ENCODE measurements at regions not wholly inside any gene's neighbourhood (a gene's known extent, or its start where the extent isn't known, plus 50 kb on each side); places are given as distances from the start of the nearest gene placed in this dataset.

GRCh38 chr6:139695361-139695760 is 320.9 kb upstream of the CITED2 start:
- Histone ChIP-seq H3K79me2 (ENCODE audit: insufficient read depth) (no peaks in the 10 kb centered on the region), H3K9me3 (ENCODE audit: low read depth) (no peaks in the 10 kb centered on the region), H3K9ac (no peak overlapping the region), H3K4me2 (ENCODE audit: unreplicated experiment) (no peak overlapping the region), H3K36me3 (ENCODE audit: low read depth) (no peaks in the 10 kb centered on the region), H3K4me1 (ENCODE audit: insufficient read depth) (peaks cover 14% of the 10 kb centered on the region), H3K4me3 (no peak overlapping the region), H4K20me1 (ENCODE audit: insufficient read depth) (no peaks in the 10 kb centered on the region), H3K27ac (no peak overlapping the region), H3K27me3 (replicated peaks; ENCODE audit: insufficient read depth) (no peaks in the 10 kb centered on the region), H3F3A (ENCODE audit: insufficient read depth) (peaks cover 13% of the 10 kb centered on the region), H2AFZ (0 out of 2 replicates have a peak overlapping the region, but pooled peaks have one; percentile 0), H3K9me2 (ENCODE audit: insufficient read depth) (no peaks in the 10 kb centered on the region)
- TF ChIP-seq EZH2phosphoT487 (IDR thresholded peaks at IDR 0.05; ENCODE audit: insufficient read depth, low read depth) (no peak), EZH2 (IDR thresholded peaks at IDR 0.05; ENCODE audit: insufficient read depth, poor library complexity, severe bottlenecking) (no peak)
- no peak for DNase-seq
- WGBS, 2 experiments (ENCODE audit: low coverage in 1 of 2, low lambda C conversion rate in 2 of 2, missing lambda C conversion rate in 2 of 2), result 94 to 100% methylated on average over 1 of the region's 1 CpG
- in situ Hi-C loops (cut with MboI), result no loop called here

- Histone ChIP-seq H3K9ac (no peak overlapping the region), H3K79me2 (ENCODE audit: insufficient read depth) (no peaks in the 10 kb centered on the region), H3K9me3 (ENCODE audit: low read depth) (no peaks in the 10 kb centered on the region), H2AFZ (no peak overlapping the region), H3K36me3 (ENCODE audit: low read depth) (no peaks in the 10 kb centered on the region), H3K27ac (no peak overlapping the region), H3K4me2 (ENCODE audit: unreplicated experiment) (no peak overlapping the region), H3F3A (ENCODE audit: insufficient read depth) (peaks cover 2% of the 10 kb centered on the region; the same call in 1 of the 2 replicates), H3K4me3 (no peak overlapping the region), H3K4me1 (ENCODE audit: insufficient read depth) (peaks cover 3% of the 10 kb centered on the region), H3K9me2 (ENCODE audit: insufficient read depth) (no peaks in the 10 kb centered on the region), H4K20me1 (ENCODE audit: insufficient read depth) (no peaks in the 10 kb centered on the region), H3K27me3 (replicated peaks; ENCODE audit: insufficient read depth) (no peaks in the 10 kb centered on the region)
- in situ Hi-C loops (cut with MboI), result no loop called here
- WGBS, 2 experiments (ENCODE audit: low coverage in 1 of 2, low lambda C conversion rate in 2 of 2, missing lambda C conversion rate in 2 of 2), result 86 to 94% methylated on average over 1 of the region's 1 CpG
- no peak for TF ChIP-seq EZH2 (IDR thresholded peaks at IDR 0.05; ENCODE audit: insufficient read depth, poor library complexity, severe bottlenecking)
- no peak for TF ChIP-seq EZH2phosphoT487 (IDR thresholded peaks at IDR 0.05; ENCODE audit: insufficient read depth, low read depth)
- DNase-seq, result no peak
Observed at GRCh38 chr6:139693735-139694134, 319.3 kb upstream of the CITED2 start.

GRCh38 chr6:139690007-139690406 is 315.6 kb upstream of the CITED2 start:
- Histone ChIP-seq H3K27me3 (replicated peaks; ENCODE audit: insufficient read depth) (no peaks in the 10 kb centered on the region), H3K27ac (no peak overlapping the region), H3K9ac (no peak overlapping the region), H3K79me2 (ENCODE audit: insufficient read depth) (no peaks in the 10 kb centered on the region), H3K4me3 (no peak overlapping the region), H3K9me2 (ENCODE audit: insufficient read depth) (no peaks in the 10 kb centered on the region), H3F3A (ENCODE audit: insufficient read depth) (no peaks in the 10 kb centered on the region), H3K4me1 (ENCODE audit: insufficient read depth) (peaks cover 6% of the 10 kb centered on the region; the same call in 1 of the 2 replicates), H3K4me2 (ENCODE audit: unreplicated experiment) (no peak overlapping the region), H2AFZ (no peak overlapping the region), H3K9me3 (ENCODE audit: low read depth) (no peaks in the 10 kb centered on the region), H3K36me3 (ENCODE audit: low read depth) (no peaks in the 10 kb centered on the region), H4K20me1 (ENCODE audit: insufficient read depth) (no peaks in the 10 kb centered on the region)
- WGBS, 2 experiments (ENCODE audit: low coverage in 1 of 2, low lambda C conversion rate in 2 of 2, missing lambda C conversion rate in 2 of 2), result 100% methylated on average over 1 of the region's 1 CpG
- TF ChIP-seq EZH2phosphoT487 (IDR thresholded peaks at IDR 0.05; ENCODE audit: insufficient read depth, low read depth), result no peak
- no peak for TF ChIP-seq EZH2 (IDR thresholded peaks at IDR 0.05; ENCODE audit: insufficient read depth, poor library complexity, severe bottlenecking)
- in situ Hi-C loops (cut with MboI), result no loop called here
- no peak for DNase-seq

GRCh38 chr6:139687055-139687454 is 312.6 kb upstream of the CITED2 start:
- Histone ChIP-seq H3K79me2 (ENCODE audit: insufficient read depth) (no peaks in the 10 kb centered on the region), H3K9me3 (ENCODE audit: low read depth) (no peaks in the 10 kb centered on the region), H3K4me2 (ENCODE audit: unreplicated experiment) (no peak overlapping the region), H3K36me3 (ENCODE audit: low read depth) (no peaks in the 10 kb centered on the region), H3F3A (ENCODE audit: insufficient read depth) (no peaks in the 10 kb centered on the region), H3K27me3 (replicated peaks; ENCODE audit: insufficient read depth) (no peaks in the 10 kb centered on the region), H3K4me1 (ENCODE audit: insufficient read depth) (peaks cover 6% of the 10 kb centered on the region; the same call in 1 of the 2 replicates), H2AFZ (no peak overlapping the region), H3K4me3 (no peak overlapping the region), H4K20me1 (ENCODE audit: insufficient read depth) (no peaks in the 10 kb centered on the region), H3K9me2 (ENCODE audit: insufficient read depth) (no peaks in the 10 kb centered on the region), H3K27ac (no peak overlapping the region), H3K9ac (no peak overlapping the region)
- no peak for DNase-seq
- 71 to 78% methylated on average over 2 of the region's 2 CpGs for WGBS, 2 experiments (ENCODE audit: low coverage in 1 of 2, low lambda C conversion rate in 2 of 2, missing lambda C conversion rate in 2 of 2)
- TF ChIP-seq EZH2phosphoT487 (IDR thresholded peaks at IDR 0.05; ENCODE audit: insufficient read depth, low read depth), result no peak
- TF ChIP-seq EZH2 (IDR thresholded peaks at IDR 0.05; ENCODE audit: insufficient read depth, poor library complexity, severe bottlenecking), result no peak
- in situ Hi-C loops (cut with MboI), result no loop called here

- Histone ChIP-seq H4K20me1 (ENCODE audit: insufficient read depth) (no peaks in the 10 kb centered on the region), H2AFZ (no peak overlapping the region), H3K4me1 (ENCODE audit: insufficient read depth) (peaks cover 6% of the 10 kb centered on the region; the same call in 1 of the 2 replicates), H3K27ac (no peak overlapping the region), H3K9me3 (ENCODE audit: low read depth) (no peaks in the 10 kb centered on the region), H3K27me3 (replicated peaks; ENCODE audit: insufficient read depth) (no peaks in the 10 kb centered on the region), H3K79me2 (ENCODE audit: insufficient read depth) (no peaks in the 10 kb centered on the region), H3F3A (ENCODE audit: insufficient read depth) (no peaks in the 10 kb centered on the region), H3K9ac (no peak overlapping the region), H3K36me3 (ENCODE audit: low read depth) (no peaks in the 10 kb centered on the region), H3K4me3 (no peak overlapping the region), H3K9me2 (ENCODE audit: insufficient read depth) (no peaks in the 10 kb centered on the region), H3K4me2 (ENCODE audit: unreplicated experiment) (no peak overlapping the region)
- in situ Hi-C loops (cut with MboI), result no loop called here
- WGBS, 2 experiments (ENCODE audit: low coverage in 1 of 2, low lambda C conversion rate in 2 of 2, missing lambda C conversion rate in 2 of 2), result 93% methylated on average over 5 of the region's 5 CpGs
- TF ChIP-seq EZH2 (IDR thresholded peaks at IDR 0.05; ENCODE audit: insufficient read depth, poor library complexity, severe bottlenecking) (no peak), EZH2phosphoT487 (IDR thresholded peaks at IDR 0.05; ENCODE audit: insufficient read depth, low read depth) (no peak)
- peak; percentile 56 for DNase-seq
Observed at GRCh38 chr6:139686308-139686707, 311.9 kb upstream of the CITED2 start.

Data from GM23248 (cell line).